Cardiac septum (tissue), 1 donor: ENCODE measurements at regions not wholly inside any gene's neighbourhood (a gene's known extent, or its start where the extent isn't known, plus 50 kb on each side); places are given as distances from the start of the nearest gene placed in this dataset.

Experiments
- DNase-seq: peaks from one replicate; pipeline ENCODE4 v3.0.0-alpha.2; 2020; ENCODE audit warnings: low spot score
- intact Hi-C: fragments of 100-400 bp; cut with DNase I; formaldehyde crosslinking; loops from one replicate; pipeline ENCODE4 v1.14.0; 2022
- donor health status: DM: no; HTN: no; CAD: no.

DNA sequence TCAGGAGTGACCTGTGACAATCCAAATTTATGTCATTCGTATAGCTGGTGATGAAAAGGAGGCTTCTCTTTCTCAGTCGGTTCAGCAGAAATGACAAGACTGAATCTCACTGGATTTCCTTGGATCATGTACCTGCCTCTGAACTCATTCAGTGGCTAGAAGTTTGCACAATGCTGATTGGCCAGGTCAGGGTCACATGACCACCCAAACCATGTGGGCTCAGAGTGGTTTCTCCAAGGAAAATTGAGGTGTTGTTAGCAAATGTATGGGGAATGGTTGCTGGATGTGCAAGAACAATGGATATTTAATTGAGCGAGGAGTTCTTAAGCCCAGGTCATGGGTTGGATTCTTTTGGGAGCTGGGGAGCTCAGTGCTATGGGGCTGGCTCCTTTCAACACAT is 227.5 kb downstream of the AACS start:
- peak; percentile 6 for DNase-seq
- intact Hi-C loops = no loop called here

DNA sequence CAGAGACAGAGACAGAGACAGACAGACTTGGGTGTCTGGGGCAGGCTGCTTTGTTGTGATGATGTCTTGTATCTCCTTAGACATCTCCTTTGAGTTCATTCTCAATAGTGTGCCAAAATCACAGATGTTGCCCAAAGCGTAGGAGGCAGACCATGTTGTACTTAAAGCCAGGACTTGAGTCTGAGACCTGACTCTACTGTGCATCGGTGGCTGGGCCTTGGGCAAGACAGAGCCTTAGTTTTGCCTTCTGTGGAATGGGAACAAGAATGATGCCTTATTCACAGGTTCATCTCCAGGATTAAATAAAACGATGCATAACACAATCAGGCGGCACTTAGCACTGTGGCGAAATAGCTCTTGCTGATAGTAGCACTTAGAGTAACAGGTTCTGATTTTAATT is 230.3 kb downstream of the AACS start:
- intact Hi-C loops = no loop called here

DNA sequence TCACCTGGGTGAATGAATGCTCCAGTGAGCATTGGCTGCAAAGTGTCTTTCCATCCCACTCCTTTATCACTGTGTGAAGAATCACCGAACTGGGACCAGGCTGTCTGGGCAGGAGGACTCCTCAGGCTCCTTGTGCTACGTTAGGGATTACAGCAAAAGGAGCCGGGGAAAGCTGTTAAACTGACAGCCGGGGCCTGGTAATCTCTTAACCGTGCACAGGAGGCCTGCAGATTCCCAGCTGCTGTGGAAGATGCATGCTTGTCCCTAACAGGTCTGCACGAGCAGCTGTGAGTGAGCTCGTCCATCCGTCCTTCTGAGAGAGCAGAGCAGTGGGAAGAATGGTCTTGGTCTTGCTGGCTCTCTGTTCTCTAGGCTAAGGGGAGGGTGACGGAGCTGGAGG is 231.5 kb downstream of the AACS start:
- intact Hi-C loops = no loop called here
- no peak for DNase-seq

More for the DNA sequence above, 230.3 kb downstream of the AACS start:
- DNase-seq = no peak

DNA sequence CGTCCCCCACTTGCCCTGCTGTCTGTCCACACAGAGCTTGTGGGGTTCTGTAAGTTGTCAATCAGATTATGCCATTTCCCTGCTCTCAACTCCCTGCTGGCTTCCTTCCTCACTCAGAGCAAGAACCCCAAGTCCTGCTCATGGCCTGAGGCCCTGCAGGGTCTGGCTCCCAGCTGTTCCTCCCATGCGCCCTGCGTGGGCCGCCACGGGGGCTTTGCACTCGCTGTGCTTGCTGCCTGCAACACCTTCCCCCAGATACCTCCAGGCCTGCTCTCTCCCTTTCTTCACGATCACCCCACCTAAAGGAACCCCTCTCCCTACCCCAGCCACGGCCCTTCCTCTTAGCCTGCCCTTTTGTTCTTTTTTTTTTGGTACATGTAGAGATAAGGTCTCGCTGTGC is 234.6 kb downstream of the AACS start:
- DNase-seq = peak; percentile 12
- intact Hi-C loops = no loop called here

DNA sequence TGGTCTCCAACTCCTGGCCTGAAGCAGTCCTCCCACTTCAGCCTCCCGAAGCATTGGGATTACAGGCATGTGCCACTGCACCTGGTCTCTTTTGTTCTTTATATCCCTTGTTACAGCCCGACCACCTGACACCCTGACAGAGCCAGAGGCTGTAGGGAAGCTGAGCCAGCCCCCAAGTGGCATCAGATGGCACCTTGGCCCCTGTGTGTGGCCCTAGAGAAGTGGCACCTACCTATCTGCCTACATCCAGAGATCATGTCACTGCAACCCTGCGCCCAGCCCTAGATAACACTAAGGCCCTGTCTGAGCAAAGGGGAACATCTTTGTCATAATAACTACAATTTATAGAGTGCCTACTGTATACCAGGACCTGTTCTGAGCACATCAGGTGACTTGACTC is 235.0 kb downstream of the AACS start:
- peak; percentile 10 for DNase-seq
- intact Hi-C loops = no loop called here

DNA sequence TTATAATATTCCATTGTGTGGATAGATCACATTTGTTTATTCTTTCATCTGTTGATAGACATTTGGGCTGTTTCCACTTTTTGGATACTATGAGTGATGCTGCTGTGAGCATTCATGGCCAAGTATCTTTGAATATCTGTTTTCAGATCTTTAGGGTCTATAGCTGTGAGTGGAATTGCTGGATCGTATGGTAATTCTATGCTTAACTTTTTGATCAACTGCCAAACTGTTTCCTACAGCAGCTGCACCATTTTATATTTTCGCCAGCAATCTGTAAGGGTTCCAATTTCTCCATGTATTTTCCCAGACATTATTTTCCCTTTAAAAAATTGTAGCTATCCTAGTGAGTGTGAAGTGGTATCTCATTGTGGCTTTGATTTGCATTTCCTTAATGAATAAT is 238.1 kb downstream of the AACS start:
- DNase-seq = no peak
- intact Hi-C loops = no loop called here

DNA sequence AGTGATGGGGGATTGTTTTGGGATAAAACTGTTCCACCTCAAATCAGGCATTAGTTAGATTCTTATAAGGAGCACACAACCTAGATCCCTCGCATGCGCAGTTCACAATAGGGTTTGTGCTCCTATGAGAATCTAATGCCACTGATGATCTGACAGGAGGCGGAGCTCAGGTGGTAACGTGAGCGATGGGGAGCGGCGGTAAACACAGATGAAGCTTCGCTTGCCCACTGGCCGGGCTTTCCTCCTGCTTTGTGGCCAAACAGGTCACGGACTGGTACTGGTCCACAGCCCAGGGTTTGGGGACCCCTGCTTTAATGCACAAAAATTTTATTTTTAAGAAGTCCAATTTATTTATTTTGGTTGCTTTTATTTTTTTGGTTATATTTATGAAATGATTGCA is 238.8 kb downstream of the AACS start:
- peak; percentile 50 for DNase-seq
- intact Hi-C loops = no loop called here

DNA sequence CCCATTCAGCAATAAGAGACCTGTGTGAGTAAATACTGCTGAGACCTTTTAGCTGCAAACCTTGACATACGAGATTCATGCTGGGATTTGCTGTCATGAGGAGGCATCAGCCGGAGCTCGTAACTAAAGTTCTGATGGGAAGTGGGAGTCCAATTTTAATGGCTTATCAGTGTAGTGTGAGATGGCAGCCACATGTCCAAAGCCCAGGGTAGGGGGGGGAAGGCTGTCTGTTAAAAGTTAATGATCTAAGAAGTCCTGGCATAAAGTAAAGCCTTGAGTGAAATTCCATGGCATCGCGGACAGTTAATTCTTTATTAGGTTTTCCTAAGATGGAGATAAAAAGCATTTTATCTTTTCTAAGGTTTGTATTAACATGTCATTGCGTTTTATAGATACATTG is 240.0 kb downstream of the AACS start:
- intact Hi-C loops = no loop called here
- DNase-seq = no peak

DNA sequence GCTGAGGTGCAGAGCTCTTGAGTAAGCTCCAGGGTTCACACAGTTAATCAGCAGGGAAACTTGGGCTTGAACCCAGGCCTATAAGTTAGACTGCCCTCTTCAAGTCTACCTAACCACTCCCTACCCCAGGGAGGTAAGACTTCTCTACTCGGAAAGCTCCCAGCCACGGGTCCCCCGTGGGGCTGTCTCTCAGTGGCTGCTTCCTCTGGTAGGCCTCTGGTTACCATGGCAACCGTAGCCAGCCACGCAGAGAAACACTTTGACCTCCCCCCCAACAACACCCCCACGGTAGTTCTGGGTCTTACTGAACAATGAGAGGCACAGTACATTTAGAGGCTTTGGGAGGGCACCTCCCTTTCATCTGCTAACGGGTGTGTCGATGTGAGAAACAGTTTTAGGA is 245.2 kb downstream of the AACS start:
- intact Hi-C loops = no loop called here
- peak; percentile 58 for DNase-seq

DNA sequence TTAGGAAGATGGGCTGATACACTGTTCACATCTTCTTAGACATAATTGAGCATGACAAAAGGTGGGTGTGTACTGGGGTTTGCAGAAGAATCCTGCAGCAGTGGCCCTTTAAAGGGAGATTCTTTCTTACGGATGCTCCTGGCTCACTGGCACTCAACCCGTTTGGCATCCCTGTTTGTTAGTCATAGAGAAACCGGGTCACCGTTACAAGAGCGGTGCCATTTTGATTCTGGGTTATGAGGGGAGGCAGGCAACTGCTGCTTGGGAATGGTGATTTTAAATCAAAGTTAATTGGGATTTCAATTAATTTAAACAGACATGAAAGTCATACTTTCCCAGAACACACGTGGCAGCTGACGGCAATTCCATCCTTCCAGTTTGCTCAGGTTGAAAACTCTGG is 245.8 kb downstream of the AACS start:
- intact Hi-C loops = no loop called here
- no peak for DNase-seq

DNA sequence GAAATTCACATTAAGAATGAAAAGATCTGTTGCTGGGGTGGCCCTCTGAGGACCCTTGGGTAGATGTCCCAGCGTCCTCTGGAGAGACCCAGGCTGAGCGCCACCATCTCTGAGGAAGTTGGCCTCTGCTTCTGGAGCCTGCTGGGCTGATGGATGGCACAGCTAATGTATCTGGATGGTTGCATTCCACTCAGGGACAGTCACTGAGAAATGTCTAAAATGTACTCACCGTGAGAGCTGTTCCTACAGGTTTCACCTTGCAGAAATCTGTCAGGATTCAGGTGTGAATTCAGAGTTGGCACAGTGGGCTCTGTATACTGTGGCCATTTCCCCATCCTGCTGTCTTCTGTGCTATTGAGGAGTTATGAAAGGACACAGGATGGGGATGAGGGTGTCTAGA is 247.2 kb downstream of the AACS start:
- intact Hi-C loops = no loop called here
- peak; percentile 50 for DNase-seq

DNA sequence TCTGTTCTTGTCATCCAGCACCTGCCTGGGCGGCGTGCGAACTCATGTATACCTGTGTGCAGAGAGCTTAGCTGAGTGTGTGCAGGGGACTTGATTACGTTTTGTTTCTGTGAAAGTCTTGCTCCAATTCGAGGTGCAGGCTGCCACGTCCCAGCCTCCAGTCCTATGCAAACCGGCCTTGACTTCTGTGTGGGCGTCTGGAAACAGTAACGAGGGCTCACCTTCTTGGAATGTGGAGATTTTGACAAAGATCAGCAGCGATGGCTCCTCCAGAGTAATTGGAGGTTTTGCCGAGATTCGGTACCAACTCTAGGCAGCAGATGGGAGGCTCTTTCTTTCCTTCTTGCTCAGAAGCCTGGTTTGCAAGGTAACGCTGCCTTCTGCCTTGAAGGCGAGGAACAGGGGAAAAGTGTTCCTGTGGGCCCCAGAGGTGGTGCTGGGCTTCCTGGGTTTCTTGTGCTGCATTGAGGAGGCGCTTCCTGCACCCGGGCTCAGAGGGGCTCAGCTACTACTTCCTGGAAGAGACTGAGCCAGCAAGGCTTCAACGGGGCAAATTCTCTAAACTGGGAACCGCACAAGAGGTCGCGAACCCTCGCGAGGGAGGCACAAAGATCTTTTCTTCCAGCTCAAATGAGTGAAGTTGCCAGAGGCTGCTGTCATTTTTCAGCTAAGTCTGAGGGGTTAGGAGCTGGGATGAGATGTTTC is 249.0 kb downstream of the AACS start:
- DNase-seq = peak; percentile 56
- intact Hi-C loops = no loop called here

DNA sequence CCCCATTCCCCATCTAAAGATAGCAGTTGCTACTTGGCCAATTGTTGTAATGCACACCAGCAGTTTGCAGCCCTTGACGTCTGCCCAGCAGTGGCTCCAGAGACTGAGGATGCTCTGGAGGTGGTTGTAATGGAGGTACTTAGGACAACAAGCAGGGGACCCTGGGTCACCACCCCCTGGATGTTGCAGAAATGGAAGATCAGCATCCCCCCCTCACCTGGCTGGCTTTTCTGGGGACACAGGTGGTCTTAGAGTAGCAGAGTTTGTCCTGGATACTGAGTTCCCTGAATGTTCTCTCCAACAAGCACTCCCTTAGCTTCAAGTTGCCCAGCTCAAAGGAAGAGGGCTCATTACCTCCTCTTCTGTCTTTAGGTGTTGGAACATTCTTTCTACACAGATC is 250.5 kb downstream of the AACS start:
- intact Hi-C loops = no loop called here
- peak; percentile 22 for DNase-seq

DNA sequence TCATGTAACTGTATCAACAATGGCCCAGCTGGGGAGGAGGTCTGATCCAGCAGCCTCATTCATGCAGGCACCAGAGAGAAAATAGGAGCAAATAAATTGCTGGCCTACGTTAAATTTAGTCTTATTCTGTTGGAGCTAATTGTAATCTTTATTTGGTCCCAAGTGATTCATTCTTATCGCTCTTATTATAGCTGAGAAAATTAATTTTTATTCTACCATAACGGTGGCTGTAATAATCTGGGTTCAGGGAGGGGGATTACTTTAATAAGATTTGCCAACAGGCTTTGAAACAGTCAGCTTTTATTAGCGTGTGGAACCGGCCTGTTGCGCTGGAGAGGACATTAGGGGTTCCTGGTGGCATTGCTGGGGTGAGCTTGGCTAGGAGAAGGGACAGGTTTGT is 254.9 kb downstream of the AACS start:
- intact Hi-C loops = no loop called here
- no peak for DNase-seq

DNA sequence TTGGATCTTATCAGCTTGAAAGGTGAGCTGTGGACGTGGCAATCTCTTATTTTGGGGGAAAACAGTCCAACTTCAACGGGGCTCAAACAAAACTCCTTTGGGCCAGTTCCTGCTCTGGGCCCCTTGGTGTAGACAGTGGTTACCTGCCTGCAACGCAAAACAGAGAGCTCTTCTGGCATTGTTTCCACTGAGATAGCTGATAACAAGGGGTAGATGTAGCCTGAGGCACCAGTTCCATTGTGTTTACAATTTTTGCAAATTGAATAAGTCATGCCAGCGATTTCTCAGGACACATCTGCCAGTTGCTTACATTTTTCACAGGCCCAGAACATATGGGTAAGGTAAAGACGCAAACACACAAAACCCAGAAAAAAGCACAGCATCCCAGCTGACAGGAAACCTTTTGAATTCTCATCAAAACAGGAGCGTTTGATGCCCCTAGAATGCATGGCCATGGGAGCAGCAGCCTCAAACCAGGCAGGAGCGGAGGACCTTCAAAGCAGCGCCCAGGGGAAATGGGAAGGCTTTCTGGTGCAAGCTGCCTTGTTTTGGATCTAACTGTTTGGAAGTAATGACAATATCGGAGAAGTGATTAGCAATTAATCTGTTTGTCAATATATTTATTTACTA is 259.7 kb downstream of the AACS start:
- no peak for DNase-seq
- intact Hi-C loops = no loop called here

DNA sequence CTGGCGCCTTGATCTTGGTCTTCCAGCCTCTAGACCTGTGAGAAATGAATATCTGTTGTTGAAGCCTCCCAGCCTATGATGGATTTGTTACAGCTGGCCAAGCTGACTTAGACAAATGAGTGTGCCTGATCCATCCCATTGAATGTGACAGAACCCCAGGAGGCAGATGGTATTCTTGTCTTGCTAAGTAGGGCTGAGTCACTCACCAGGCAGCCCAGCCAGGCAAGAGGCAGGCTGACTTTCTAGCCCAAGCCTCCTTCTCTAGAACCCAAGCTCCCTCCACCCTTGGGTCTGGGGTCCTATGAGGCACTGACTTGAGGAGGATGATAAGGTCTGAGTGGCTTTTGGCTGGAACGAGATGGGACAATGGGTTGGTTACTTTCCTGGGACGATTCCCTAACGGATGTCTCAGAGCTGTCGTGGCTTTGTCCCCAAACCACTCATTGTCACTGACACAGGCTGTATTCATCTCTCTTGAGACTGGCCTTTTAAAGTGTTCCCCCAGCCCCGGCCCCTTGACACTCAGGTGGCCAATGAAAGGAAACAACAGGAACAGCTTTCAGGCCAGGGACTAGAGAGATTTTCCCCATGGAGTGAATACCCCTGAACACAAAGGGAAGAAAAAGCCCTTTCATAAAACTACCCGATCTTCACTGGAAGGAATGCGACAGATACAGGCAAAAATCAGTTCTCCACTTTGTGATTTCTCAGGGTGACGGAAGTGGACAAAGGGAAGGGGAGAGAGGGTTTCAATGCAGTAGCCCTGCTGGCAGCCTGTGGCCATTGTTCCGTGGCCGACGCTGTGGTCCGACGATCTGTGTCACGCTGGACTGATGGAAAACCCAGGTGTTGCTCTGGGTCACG is 264.2 kb downstream of the AACS start:
- intact Hi-C loops = loop anchor here (5.0 kb wide), 1 partner anchor 73 kb away; no protein-coding TSS in a partner anchor
- no peak for DNase-seq

DNA sequence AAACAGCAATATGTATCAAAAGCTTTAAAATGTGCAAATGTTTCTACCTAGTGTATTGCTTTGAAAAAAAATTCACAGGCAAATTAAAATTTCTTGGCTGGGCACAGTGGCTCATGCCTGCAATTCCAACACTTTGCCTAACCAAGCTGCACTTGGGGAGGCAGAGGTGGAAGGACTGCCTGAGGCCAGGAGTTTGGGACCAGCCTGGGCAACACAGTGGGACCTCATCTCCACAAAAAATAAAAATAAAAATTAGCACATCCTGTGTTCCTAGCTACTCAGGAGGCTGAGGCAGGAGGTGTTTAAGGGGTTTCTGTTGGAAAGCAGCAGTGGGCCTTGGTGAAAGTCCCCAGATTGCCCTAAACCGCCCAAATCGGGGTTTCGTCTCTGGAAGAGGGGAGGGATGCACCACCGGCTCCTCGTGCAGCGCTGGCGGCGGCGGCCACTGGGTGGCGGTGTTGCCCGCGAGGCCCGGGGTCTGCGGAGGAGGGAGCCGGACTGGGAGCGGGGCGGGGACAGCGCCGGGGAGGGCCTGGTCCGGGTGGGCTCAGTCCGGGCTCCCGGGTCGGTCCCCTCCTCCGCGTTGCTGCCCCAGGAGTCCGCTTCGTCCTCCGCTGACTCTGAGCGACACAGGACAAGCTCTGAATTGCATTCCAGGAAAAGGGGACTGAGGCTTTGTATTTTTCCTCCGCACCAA is 265.6 kb downstream of the AACS start:
- intact Hi-C loops = loop anchor here (5.0 kb wide), 1 partner anchor 72 kb away; no protein-coding TSS in a partner anchor
- DNase-seq = peak; percentile 79

DNA sequence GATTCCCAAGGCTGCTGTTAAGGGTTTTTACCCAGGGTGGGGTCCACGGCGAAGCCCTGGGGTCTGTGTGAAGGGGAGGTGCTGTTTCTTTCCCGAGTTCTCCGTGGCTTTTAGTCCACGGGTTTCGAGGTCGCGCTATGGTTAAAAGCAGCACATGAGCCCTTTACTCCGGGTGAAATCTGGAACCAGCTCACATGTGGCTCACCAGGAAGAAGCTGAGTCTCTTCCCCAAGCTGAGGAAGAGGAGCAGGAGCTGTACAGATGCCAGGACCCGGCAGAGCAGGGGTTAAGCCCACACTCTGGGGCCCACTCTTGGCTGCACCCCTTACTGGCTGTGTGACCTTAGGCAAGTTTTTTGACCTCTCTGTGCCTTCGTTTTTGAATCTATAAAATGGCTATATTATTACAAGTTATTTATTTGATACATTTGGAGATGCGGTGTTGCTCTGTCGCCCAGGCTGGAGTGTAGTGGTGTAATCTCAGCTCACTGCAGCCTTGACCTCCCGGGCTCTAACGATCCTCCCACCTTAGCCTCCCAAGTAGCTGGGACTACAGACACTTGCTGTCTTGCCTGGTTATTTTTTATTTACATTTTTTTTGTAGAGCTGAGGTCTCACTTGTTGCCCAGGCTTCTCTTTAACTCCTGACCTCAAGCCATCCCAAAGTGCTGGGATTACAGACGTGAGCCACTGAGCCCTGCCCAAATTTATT is 266.3 kb downstream of the AACS start:
- intact Hi-C loops = loop anchor here (5.0 kb wide), 1 partner anchor 71 kb away; no protein-coding TSS in a partner anchor
- DNase-seq = no peak

DNA sequence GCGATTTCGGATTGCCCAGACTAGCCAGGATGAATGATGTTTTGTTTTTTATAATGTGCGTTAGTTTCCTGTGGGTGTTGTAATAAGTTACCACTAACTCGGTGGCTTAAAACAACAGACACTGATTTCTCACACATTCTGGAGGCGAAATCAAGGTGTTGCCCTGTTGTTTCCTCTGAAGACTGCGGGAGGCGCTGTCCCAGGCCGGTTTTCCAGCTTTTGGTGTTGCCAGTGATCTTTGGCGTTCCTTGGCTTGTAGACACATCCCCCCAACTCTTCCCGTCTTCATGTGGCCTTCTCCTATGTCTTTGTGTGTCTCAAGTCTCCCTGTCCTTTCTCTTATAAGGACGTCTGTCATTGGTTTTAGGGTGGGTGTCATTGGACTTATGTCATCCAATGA is 267.7 kb downstream of the AACS start:
- intact Hi-C loops = loop anchor here (5.0 kb wide), 1 partner anchor 69 kb away; no protein-coding TSS in a partner anchor
- no peak for DNase-seq
